ENCODE measurements at regions not wholly inside any gene's neighbourhood (a gene's known extent, or its start where the extent isn't known, plus 50 kb on each side); places are given as distances from the start of the nearest gene placed in this dataset.

- TF ChIP-seq CTCF (IDR thresholded peaks at IDR 0.05; ENCODE audit: low read length) (no peak), EZH2 (IDR thresholded peaks at IDR 0.05; ENCODE audit: borderline replicate concordance, low read length) (no peak)
Observed at GRCh38 chr2:215603440-215603839, 167.6 kb upstream of the FN1 start.
